ENCODE measurements at regions not wholly inside any gene's neighbourhood (a gene's known extent, or its start where the extent isn't known, plus 50 kb on each side); places are given as distances from the start of the nearest gene placed in this dataset.

- TF ChIP-seq POGZ (CRISPR knock-in tag; IDR thresholded peaks at IDR 0.05): peak; percentile 88
- TF ChIP-seq ZNF143 (CRISPR knock-in tag; IDR thresholded peaks at IDR 0.05): peak; percentile 42; the same call in 1 of the 2 replicates
- peak; percentile 73; the same call in 1 of the 2 replicates for TF ChIP-seq JUN (CRISPR knock-in tag; IDR thresholded peaks at IDR 0.05)
- peak; percentile 93 for TF ChIP-seq ZNF605 (CRISPR knock-in tag; IDR thresholded peaks at IDR 0.05)
- TF ChIP-seq HOMEZ (CRISPR knock-in tag; IDR thresholded peaks at IDR 0.05; ENCODE audit: low read depth): peak; percentile 88
- TF ChIP-seq HDAC6 (IDR thresholded peaks at IDR 0.05; ENCODE audit: low read depth, low read length): no peak
- TF ChIP-seq ZNF775 (CRISPR knock-in tag; IDR thresholded peaks at IDR 0.05; ENCODE audit: borderline replicate concordance): no peak
- no peak for TF ChIP-seq ZNF230 (CRISPR knock-in tag; IDR thresholded peaks at IDR 0.05)
- TF ChIP-seq ZNF724P (CRISPR knock-in tag; IDR thresholded peaks at IDR 0.05; ENCODE audit: borderline replicate concordance): no peak
- peak; percentile 68 for TF ChIP-seq SMC3 (IDR thresholded peaks at IDR 0.05; ENCODE audit: low read length)
- no peak for TF ChIP-seq TOPORS (CRISPR knock-in tag; IDR thresholded peaks at IDR 0.05)
- peak; percentile 69 for TF ChIP-seq RBFOX2 (IDR thresholded peaks at IDR 0.05; ENCODE audit: low read depth, low read length)
- TF ChIP-seq, protein P1, sequence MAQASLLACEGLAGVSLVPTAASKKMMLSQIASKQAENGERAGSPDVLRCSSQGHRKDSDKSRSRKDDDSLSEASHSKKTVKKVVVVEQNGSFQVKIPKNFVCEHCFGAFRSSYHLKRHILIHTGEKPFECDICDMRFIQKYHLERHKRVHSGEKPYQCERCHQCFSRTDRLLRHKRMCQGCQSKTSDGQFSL (CRISPR knock-in tag; IDR thresholded peaks at IDR 0.05): no peak
- TF ChIP-seq SNAI1 (CRISPR knock-in tag; IDR thresholded peaks at IDR 0.05; ENCODE audit: borderline replicate concordance): peak; percentile 49; the same call in 1 of the 2 replicates
- TF ChIP-seq FOXA3 (CRISPR knock-in tag; IDR thresholded peaks at IDR 0.05): peak; percentile 86
- peak; percentile 79; the same call in 1 of the 2 replicates for TF ChIP-seq CCDC6 (CRISPR knock-in tag; IDR thresholded peaks at IDR 0.05)
- TF ChIP-seq NFIB (CRISPR knock-in tag; IDR thresholded peaks at IDR 0.05; ENCODE audit: borderline replicate concordance): no peak
- TF ChIP-seq ZNF160 (CRISPR knock-in tag; IDR thresholded peaks at IDR 0.05): no peak; the same call in 1 of the 2 replicates
- peak; percentile 96 for TF ChIP-seq IKZF5 (CRISPR knock-in tag; IDR thresholded peaks at IDR 0.05)
- no peak for TF ChIP-seq ZNF367 (CRISPR knock-in tag; IDR thresholded peaks at IDR 0.05; ENCODE audit: borderline replicate concordance)
- TF ChIP-seq ZNF207 (IDR thresholded peaks at IDR 0.05; ENCODE audit: borderline replicate concordance): no peak
- TF ChIP-seq ZNF263 (CRISPR knock-in tag; IDR thresholded peaks at IDR 0.05): no peak
- TF ChIP-seq ARID5B (CRISPR knock-in tag; IDR thresholded peaks at IDR 0.05): peak; percentile 99
- TF ChIP-seq RCOR2 (CRISPR knock-in tag; IDR thresholded peaks at IDR 0.05): peak; percentile 97
- peak; percentile 84; the same call in 1 of the 2 replicates for TF ChIP-seq NR2F2 (IDR thresholded peaks at IDR 0.05; ENCODE audit: borderline replicate concordance, low read depth)
- 0 out of 2 replicates have a peak, but pooled peaks have one; percentile 66 for TF ChIP-seq ZNF17 (CRISPR knock-in tag; IDR thresholded peaks at IDR 0.05)
Observed at GRCh38 chr6:11367638-11368199, 135.3 kb upstream of the NEDD9 start (continued).

Measured in HepG2 (cell line).